ENCODE measurements at regions not wholly inside any gene's neighbourhood (a gene's known extent, or its start where the extent isn't known, plus 50 kb on each side); places are given as distances from the start of the nearest gene placed in this dataset.
"Not testable (repeated sequence)": the region's sequence is repeated elsewhere in the genome, so short reads cannot be mapped to it uniquely, and the experiment has no call there.

- no peak for DNase-seq
Measured at GRCh38 chr5:90338712-90339372, 70.7 kb downstream of the CETN3 start.

DNA sequence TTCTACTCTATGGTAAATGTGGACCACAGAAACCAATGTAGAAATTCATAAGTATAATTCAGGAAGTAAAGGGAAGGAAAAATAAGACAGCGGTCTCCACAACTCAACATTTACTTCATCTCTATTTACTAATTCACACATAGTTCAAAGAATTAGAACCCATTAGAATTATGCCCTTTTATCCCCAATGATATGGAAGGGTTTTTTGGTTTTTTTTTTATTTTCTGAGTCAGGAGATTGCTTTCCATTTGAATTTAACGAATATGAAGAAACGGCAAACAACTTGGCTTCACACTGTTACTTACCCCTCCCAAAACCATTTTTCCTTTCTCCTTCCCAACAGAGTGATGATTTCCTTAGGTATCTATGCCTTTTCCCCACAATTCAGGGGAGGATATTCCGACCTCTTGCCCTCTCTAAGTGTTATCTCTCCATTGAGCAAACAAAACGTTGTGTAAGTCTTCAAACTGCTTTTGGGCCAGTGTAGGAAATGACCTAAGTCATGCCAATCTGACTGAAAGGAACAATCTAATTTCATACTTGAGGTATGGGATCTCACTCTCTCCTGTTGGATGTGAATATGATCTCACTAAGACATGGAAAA is 72.0 kb downstream of the CETN3 start:
- no peak for DNase-seq

GRCh38 chr5:90336752-90337151 is 72.8 kb downstream of the CETN3 start:
- DNase-seq: no peak

- DNase-seq: no peak
Measured at GRCh38 chr5:90334741-90335140, 74.8 kb downstream of the CETN3 start.

- DNase-seq: no peak
Measured at GRCh38 chr5:90329911-90330310, 79.6 kb downstream of the CETN3 start.

GRCh38 chr5:90326995-90327394 is 82.6 kb downstream of the CETN3 start:
- DNase-seq: no peak

- no peak for DNase-seq
Measured at GRCh38 chr5:90325093-90325492, 84.5 kb downstream of the CETN3 start.

- DNase-seq: not testable (repeated sequence)
Measured at GRCh38 chr5:90320348-90320747, 89.2 kb downstream of the CETN3 start.

GRCh38 chr5:90312027-90312426 is 97.5 kb downstream of the CETN3 start:
- DNase-seq: no peak

- no peak for DNase-seq
Measured at GRCh38 chr5:90311401-90311800, 98.2 kb downstream of the CETN3 start.

DNA sequence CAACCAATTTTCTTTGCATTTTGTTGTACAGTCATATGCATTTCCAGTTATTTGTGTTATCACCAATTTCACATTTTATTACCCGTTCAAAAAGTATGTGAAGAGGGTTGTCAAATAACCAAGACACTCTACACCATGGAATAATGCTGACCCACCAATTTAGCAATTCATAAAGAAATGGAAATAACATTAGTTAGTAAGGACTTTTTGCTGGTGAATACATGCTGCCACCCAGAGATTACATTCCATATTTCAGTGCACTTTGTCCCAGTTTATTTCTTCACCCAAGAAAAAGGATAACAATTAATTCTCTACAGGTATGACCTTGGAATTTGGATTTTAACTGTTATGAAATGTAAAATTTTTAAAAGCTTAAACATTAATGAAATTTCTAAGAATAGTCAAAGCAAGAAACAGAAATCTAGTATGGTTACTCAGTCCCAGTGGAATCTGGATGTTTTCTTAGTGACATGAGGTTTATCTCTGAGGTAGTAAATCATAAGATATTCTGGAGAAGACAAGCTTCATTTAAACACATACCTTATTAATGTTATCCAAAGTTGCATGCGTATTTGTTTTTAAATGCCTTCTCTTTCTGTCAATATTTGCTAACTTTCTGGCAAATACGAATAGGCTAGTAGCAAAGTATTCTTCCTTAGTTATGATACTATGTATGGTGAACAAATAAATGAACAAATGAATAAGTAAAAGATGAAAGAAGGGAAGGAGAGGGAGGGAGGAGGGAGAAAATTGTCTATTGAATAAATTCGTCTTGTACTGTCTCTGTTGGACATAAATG is 100.6 kb downstream of the CETN3 start:
- no peak for DNase-seq

DNA sequence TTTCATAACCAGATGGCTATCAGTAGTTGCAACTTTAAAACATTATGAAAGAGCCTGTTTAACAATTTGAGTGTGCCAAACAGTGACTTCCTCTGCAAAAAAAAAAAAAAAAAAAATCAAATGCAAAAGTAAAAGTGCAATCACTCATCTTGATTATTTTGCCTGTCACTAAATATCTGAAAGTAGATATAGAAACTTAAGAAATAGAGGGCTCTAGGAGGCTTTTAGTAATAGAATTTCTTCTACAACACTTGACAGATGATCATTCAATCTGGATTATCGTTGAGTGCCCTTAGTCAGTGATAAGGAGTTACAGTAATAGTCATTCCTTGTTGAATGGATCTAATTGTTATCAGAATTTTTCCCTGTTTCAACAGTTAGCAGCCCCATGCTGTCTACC is 101.8 kb downstream of the CETN3 start:
- no peak for DNase-seq

GRCh38 chr5:90307322-90307721 is 102.2 kb downstream of the CETN3 start:
- no peak for DNase-seq

GRCh38 chr5:90306613-90307012 is 102.9 kb downstream of the CETN3 start:
- DNase-seq: no peak

GRCh38 chr5:90305041-90305720 is 104.4 kb downstream of the CETN3 start:
- no peak for DNase-seq

- no peak for DNase-seq
Measured at GRCh38 chr5:90301248-90301647, 108.3 kb downstream of the CETN3 start.

DNA sequence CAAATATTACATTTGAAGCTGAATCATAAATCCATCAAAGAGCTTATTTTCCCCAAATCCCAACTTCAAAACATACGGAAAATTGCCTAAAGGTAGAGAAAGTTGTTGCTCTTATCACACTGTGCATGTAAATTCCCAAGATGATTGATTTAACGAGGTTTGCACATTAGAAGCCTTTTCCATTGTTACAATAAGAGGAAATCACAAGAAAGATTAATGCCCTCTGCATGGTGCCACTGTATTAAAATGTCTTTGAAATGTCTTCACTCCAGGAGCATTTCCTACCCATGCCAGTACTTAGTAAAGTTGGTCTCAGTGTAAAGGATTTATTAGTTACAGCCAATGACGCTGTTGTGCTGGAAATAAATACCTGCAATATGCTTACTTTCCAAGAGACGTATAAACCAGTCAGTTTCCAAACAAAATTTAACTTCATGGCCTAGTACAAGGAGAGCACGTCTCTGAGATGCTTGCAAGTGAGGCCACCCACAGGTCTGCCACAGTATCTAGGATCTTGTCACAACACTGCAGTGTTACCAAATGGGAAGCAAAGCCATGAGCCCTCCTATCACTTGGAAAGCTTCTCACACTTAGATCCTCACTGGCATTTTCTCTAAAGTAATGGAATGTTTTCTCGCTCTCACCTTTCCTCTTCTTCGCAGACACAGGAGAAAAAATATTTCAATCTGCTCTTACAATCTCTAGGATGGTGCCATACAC is 112.4 kb downstream of the CETN3 start:
- DNase-seq: no peak

DNA sequence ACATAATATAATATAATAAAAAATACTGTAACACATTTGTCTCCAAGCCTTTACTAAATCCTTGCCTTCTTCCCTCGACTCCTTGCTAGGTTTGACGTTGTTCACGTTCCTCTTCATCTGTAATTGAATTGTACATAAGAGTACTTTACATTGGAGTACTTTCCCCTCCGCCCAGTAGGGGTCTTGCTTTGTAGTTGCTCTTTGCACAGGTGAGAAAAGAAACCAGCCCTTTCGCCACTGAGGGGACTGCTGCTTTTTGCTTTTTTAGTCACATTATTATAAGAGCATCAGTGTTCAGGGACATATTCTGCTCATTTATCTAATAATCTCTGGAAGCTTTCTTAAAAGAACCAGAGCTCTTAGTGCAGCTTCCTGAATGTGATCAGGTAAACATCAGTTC is 115.0 kb downstream of the CETN3 start:
- no peak for DNase-seq

DNA sequence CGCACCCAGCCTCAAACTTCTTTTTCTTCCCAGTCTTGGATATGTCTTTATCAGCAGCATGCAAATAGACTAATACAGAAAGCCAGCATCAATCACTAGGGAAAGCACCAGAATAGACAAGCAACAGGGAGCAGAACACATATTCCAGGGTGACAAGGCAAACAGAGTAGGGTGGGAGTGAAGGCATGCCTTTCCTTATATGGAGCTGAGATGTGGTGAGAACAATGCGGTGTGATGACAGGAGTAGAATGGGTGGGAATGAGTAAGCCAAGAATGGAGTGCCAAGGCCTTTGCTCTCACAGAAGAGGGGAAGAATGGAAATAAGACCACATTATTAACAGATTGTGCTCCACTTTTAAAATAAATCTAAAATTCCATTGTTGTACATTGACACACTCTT is 115.6 kb downstream of the CETN3 start:
- DNase-seq: no peak

GRCh38 chr5:90290648-90291047 is 118.9 kb downstream of the CETN3 start:
- no peak for DNase-seq

DNA sequence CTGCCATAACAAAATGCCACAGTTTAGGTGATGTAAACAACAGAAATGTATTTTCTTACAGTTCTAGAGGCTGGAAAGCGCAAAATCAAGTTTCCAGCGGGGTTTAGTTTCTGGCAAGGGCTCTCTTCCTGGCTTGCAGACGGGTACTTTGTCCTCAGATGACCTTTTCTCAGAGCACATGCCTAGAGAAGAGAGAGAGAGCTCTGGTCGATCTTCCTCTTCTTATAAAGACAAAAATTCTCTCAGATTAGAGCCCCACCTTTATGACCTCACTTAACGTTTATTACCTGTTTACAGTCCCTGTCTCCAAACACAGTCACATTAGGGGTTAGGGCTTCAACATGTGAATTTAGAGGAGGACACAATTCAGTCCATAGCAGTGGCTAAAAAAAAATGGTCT is 119.7 kb downstream of the CETN3 start:
- no peak for DNase-seq

DNA sequence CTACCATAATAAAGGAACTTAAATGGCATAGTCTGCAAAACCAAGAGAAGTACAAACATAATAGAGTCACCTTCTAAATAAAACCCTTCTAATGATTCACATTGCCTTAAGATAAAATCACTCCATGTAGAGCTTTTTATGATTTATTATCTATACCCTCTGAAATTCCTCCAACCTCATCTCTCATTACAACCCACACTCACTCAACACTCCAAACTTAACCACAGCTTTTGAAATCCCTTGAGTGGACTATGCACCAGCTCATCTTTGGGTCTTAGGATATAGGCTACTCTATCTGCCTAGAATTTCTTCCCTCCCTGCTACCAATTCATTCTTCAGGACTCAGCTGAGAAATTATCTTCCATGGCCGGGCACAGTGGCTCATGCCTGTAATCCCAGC is 122.5 kb downstream of the CETN3 start:
- DNase-seq: no peak

- DNase-seq: no peak
Measured at GRCh38 chr5:90285581-90285980, 124.0 kb downstream of the CETN3 start.
